ENCODE measurements at regions not wholly inside any gene's neighbourhood (a gene's known extent, or its start where the extent isn't known, plus 50 kb on each side); places are given as distances from the start of the nearest gene placed in this dataset.

DNA sequence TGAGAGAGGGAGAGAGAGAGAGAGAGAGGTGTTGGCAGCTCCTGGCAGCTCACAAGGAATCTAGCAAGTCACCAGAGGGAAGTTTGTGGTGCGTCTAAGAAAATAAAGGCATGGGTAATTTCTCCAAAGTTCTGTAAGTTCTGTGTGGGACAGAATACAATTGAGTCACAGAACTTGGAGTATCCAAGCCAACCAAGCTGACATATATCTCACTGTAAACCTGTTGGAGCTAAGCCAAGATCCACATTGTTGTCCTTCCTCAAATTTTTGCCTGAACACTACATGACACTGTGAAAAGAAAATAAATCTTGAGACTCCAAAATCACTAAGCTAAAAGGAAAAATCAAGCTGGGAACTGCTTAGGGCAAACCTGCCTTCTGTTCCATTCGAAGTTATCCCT, 436.7 kb downstream of the MEI4 start:
- DNase-seq (ENCODE audit: insufficient read length, low spot score) (no peak), FAIRE-seq (no peak)
- TF ChIP-seq POU2F2 (IDR thresholded peaks at IDR 0.05; ENCODE audit: low read depth, low read length) (no peak), POLR2A (IDR thresholded peaks at IDR 0.05; ENCODE audit: low read depth, low read length) (no peak), PAX5 (IDR thresholded peaks at IDR 0.05; ENCODE audit: insufficient read depth, low read length, severe bottlenecking) (no peak), SPI1 (IDR thresholded peaks at IDR 0.05; ENCODE audit: low read depth, low read length) (no peak), POLR2AphosphoS5 (IDR thresholded peaks at IDR 0.05; ENCODE audit: low read depth, low read length) (no peak), TAF1 (IDR thresholded peaks at IDR 0.05; ENCODE audit: low read depth, low read length) (no peak)

DNA sequence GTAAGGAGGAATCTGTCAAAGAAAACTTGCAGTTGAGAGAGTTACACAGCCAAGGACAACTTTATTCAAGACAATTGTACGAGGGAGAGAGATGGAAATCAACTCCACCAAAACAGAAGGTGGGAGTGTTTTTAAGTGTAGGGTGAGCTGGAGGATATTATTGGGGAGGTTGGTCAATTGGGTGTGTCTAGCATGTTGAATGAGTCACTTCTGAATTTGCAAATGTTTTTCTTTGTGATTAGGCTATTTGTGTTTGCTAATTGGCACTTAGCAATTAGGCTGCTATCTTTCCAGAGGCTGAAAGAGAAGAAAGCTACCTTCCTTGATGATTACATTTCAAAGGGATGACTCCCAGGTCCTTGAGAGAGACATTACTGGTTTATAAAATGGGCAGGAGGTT, 441.1 kb downstream of the MEI4 start:
- DNase-seq (ENCODE audit: insufficient read length, low spot score), result no peak
- no peak for FAIRE-seq
- TF ChIP-seq PAX5 (IDR thresholded peaks at IDR 0.05; ENCODE audit: insufficient read depth, low read length, severe bottlenecking) (no peak), SPI1 (IDR thresholded peaks at IDR 0.05; ENCODE audit: low read depth, low read length) (no peak), POLR2A (IDR thresholded peaks at IDR 0.05; ENCODE audit: low read depth, low read length) (no peak), POU2F2 (IDR thresholded peaks at IDR 0.05; ENCODE audit: low read depth, low read length) (no peak), TAF1 (IDR thresholded peaks at IDR 0.05; ENCODE audit: low read depth, low read length) (no peak), POLR2AphosphoS5 (IDR thresholded peaks at IDR 0.05; ENCODE audit: low read depth, low read length) (no peak)

DNA sequence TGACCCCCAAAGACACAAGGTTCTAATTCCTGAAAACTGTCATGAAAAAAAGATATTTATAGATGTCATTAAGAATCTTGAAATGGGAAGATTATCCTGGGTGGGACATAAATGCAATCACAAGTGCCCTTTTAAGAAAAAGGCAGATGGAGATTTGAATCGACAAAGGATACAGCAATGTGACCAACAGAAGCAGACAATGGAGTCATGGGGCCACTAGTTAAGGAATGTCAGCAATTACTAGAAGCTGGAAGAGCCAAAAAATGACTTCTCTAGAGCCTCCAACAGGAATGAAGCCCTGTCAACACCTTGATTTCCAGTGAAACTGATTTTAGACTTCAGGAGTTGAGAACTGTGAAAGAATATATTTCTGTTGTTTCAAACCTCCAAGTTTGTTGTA, 448.5 kb downstream of the MEI4 start:
- DNase-seq (ENCODE audit: insufficient read length, low spot score), result no peak
- TF ChIP-seq POLR2AphosphoS5 (IDR thresholded peaks at IDR 0.05; ENCODE audit: low read depth, low read length), result no peak
- no peak for TF ChIP-seq PAX5 (IDR thresholded peaks at IDR 0.05; ENCODE audit: insufficient read depth, low read length, severe bottlenecking)
- no peak for TF ChIP-seq POU2F2 (IDR thresholded peaks at IDR 0.05; ENCODE audit: low read depth, low read length)
- TF ChIP-seq SPI1 (IDR thresholded peaks at IDR 0.05; ENCODE audit: low read depth, low read length), result no peak
- TF ChIP-seq TAF1 (IDR thresholded peaks at IDR 0.05; ENCODE audit: low read depth, low read length), result no peak
- TF ChIP-seq POLR2A (IDR thresholded peaks at IDR 0.05; ENCODE audit: low read depth, low read length), result no peak
- FAIRE-seq, result no peak

DNA sequence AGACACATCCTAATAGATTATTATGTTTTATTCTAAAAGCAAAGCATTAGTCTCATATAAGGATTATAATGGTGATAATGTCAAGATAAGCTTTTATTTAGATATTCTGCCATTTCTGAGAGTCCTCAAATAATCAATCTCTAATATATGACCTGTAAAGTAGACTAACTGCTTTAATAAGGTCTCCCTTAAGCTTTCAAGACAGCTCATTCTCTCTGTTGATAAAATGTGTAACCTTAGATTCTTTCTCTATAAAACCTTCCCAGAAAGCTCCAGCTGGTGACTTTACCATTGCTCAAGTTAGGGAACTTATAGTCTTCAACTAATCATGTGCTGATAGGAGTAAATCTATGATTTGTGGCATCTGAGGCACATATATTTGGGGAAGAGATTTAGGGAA, 457.8 kb downstream of the MEI4 start:
- no peak for TF ChIP-seq SPI1 (IDR thresholded peaks at IDR 0.05; ENCODE audit: low read depth, low read length)
- TF ChIP-seq TAF1 (IDR thresholded peaks at IDR 0.05; ENCODE audit: low read depth, low read length), result no peak
- TF ChIP-seq POLR2A (IDR thresholded peaks at IDR 0.05; ENCODE audit: low read depth, low read length), result no peak
- no peak for TF ChIP-seq PAX5 (IDR thresholded peaks at IDR 0.05; ENCODE audit: insufficient read depth, low read length, severe bottlenecking)
- no peak for TF ChIP-seq POLR2AphosphoS5 (IDR thresholded peaks at IDR 0.05; ENCODE audit: low read depth, low read length)
- no peak for TF ChIP-seq POU2F2 (IDR thresholded peaks at IDR 0.05; ENCODE audit: low read depth, low read length)
- DNase-seq (ENCODE audit: insufficient read length, low spot score) (no peak), FAIRE-seq (no peak)

DNA sequence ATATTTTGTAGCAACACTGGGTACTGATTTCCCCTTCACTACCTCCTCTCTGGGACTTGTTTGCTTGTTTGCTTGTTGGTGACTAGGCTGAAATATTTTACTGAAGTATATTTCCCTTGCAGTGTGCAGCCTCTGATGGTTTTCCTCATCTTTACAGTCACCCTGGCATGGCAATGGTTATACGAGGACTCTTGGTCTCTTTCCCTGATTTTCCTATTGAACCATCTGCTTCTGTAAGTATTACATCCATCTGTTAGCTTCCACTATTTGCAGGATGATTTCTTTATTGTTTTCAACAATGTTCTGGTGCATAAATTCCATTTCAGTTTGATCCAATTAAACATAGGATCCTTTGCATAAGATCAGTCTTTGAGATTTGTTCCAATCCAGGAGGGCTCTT, 465.1 kb downstream of the MEI4 start:
- DNase-seq (ENCODE audit: insufficient read length, low spot score) (no peak), FAIRE-seq (no peak)
- TF ChIP-seq PAX5 (IDR thresholded peaks at IDR 0.05; ENCODE audit: insufficient read depth, low read length, severe bottlenecking) (no peak), POU2F2 (IDR thresholded peaks at IDR 0.05; ENCODE audit: low read depth, low read length) (no peak), POLR2AphosphoS5 (IDR thresholded peaks at IDR 0.05; ENCODE audit: low read depth, low read length) (no peak), SPI1 (IDR thresholded peaks at IDR 0.05; ENCODE audit: low read depth, low read length) (no peak), TAF1 (IDR thresholded peaks at IDR 0.05; ENCODE audit: low read depth, low read length) (no peak), POLR2A (IDR thresholded peaks at IDR 0.05; ENCODE audit: low read depth, low read length) (no peak)

DNA sequence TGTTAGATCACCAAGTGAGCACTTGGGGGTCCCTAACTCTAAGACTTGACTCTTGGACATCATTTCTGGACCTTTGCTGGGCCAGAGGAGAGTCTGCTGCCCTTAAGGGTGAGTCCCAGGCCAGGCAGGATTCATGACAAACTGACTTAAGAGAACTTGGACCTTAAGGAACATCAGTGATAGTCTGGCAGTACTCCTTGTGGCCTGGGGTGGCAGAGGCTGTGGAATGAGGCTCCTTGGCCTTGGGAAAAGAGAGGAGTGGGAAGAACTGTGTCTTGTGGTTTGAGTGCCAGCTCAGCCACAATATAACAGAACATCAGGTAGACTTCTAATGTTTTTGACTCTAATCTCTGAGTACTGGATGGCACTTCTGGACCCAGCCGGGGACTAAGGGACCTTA, 478.7 kb downstream of the MEI4 start:
- no peak for DNase-seq (ENCODE audit: insufficient read length, low spot score)
- FAIRE-seq, result no peak
- TF ChIP-seq SPI1 (IDR thresholded peaks at IDR 0.05; ENCODE audit: low read depth, low read length) (no peak), TAF1 (IDR thresholded peaks at IDR 0.05; ENCODE audit: low read depth, low read length) (no peak), POU2F2 (IDR thresholded peaks at IDR 0.05; ENCODE audit: low read depth, low read length) (no peak), POLR2AphosphoS5 (IDR thresholded peaks at IDR 0.05; ENCODE audit: low read depth, low read length) (no peak), PAX5 (IDR thresholded peaks at IDR 0.05; ENCODE audit: insufficient read depth, low read length, severe bottlenecking) (no peak), POLR2A (IDR thresholded peaks at IDR 0.05; ENCODE audit: low read depth, low read length) (no peak)

DNA sequence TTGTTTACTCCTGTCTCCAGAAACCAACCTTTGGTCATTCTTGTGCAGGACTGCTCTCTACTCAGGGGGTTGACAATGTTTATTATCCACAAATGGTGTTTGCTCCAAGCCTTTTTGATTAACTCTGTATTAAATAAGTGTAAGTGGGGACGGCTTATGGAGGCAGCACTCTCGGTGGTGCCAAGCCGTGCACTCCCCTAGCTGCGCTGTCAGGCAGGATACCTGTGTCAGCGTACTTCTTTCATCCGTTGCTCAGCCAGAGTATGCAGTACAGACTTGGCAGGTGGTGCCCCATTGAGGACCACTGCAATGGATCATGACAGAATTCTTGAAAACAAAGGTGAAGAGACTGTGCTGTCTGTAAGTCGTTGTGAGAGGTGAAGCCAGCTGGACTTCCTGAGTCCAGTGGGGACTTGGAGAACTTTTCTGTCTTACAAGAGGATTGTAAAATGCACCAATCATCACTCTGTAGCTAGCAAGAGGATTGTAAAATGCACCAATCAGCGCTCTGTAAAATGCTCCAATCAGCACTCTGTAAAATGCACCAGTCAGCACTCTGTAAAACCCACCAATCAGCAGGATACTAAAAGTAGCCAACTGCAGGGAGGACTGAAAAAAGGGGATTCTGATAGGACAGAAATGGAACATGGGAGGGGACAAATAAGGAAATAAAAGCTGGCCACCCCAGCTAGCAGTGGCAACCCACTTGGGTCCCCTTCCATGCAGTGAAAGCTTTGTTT, 480.0 kb downstream of the MEI4 start:
- TF ChIP-seq SPI1 (IDR thresholded peaks at IDR 0.05; ENCODE audit: low read depth, low read length) (no peak), POU2F2 (IDR thresholded peaks at IDR 0.05; ENCODE audit: low read depth, low read length) (no peak), POLR2A (IDR thresholded peaks at IDR 0.05; ENCODE audit: low read depth, low read length) (no peak), TAF1 (IDR thresholded peaks at IDR 0.05; ENCODE audit: low read depth, low read length) (no peak), POLR2AphosphoS5 (IDR thresholded peaks at IDR 0.05; ENCODE audit: low read depth, low read length) (no peak), PAX5 (IDR thresholded peaks at IDR 0.05; ENCODE audit: insufficient read depth, low read length, severe bottlenecking) (no peak)
- FAIRE-seq, result no peak
- no peak for DNase-seq (ENCODE audit: insufficient read length, low spot score)

DNA sequence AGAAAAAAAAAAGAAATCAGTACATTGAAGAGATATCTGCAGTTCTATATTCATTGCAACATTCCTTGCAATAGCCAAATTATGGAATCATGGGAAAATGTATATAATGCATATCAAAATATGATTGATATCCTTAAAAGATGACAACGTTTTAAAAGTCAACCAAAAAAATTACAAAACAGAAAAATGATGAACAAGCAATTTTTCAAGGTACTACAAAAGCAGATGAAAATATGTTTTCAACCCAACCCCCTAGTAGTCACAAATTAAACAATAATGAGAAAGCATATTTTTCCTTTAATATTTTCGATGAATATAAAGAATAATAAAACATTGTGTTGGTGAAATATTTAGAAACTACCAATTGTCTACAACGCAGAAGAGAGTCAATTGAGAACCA, 497.6 kb downstream of the MEI4 start:
- TF ChIP-seq POU2F2 (IDR thresholded peaks at IDR 0.05; ENCODE audit: low read depth, low read length) (no peak), SPI1 (IDR thresholded peaks at IDR 0.05; ENCODE audit: low read depth, low read length) (no peak), PAX5 (IDR thresholded peaks at IDR 0.05; ENCODE audit: insufficient read depth, low read length, severe bottlenecking) (no peak), TAF1 (IDR thresholded peaks at IDR 0.05; ENCODE audit: low read depth, low read length) (no peak), POLR2A (IDR thresholded peaks at IDR 0.05; ENCODE audit: low read depth, low read length) (no peak), POLR2AphosphoS5 (IDR thresholded peaks at IDR 0.05; ENCODE audit: low read depth, low read length) (no peak)
- FAIRE-seq (no peak), DNase-seq (ENCODE audit: insufficient read length, low spot score) (no peak)

DNA sequence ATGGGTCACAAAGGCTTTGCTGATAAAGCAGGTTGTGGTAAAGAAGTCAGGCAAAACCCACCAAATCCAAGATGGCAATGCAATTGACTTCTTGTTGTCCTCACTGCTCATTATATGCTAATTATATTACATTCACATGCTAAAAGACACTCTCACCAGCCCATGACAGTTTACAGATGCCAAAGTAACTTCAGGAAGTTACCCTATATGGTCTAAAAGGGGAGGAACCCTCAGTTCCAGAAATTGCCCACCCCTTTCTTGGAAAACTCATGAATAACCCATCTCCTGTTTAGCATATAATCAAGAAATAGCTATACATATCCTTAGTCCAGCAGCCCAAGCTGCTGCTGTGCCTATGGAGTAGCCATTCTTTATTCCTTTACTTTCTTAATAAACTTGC, 501.1 kb downstream of the MEI4 start:
- TF ChIP-seq SPI1 (IDR thresholded peaks at IDR 0.05; ENCODE audit: low read depth, low read length), result no peak
- TF ChIP-seq POLR2AphosphoS5 (IDR thresholded peaks at IDR 0.05; ENCODE audit: low read depth, low read length), result no peak
- TF ChIP-seq POLR2A (IDR thresholded peaks at IDR 0.05; ENCODE audit: low read depth, low read length), result no peak
- no peak for TF ChIP-seq POU2F2 (IDR thresholded peaks at IDR 0.05; ENCODE audit: low read depth, low read length)
- no peak for TF ChIP-seq PAX5 (IDR thresholded peaks at IDR 0.05; ENCODE audit: insufficient read depth, low read length, severe bottlenecking)
- TF ChIP-seq TAF1 (IDR thresholded peaks at IDR 0.05; ENCODE audit: low read depth, low read length), result no peak
- DNase-seq (ENCODE audit: insufficient read length, low spot score) (no peak), FAIRE-seq (no peak)
